HEK293 (cell line): ENCODE measurements at regions not wholly inside any gene's neighbourhood (a gene's known extent, or its start where the extent isn't known, plus 50 kb on each side); places are given as distances from the start of the nearest gene placed in this dataset.

Experiments used
- CTCF ChIA-PET: fragments of 350-600 bp; formaldehyde crosslinking; extraction: SDS; loops from one replicate; lab custom pipeline; 2021; ENCODE audit warnings: antibody characterized with exemption; lab: Yijun Ruan, JAX
- POLR2A ChIA-PET: fragments of 300-600 bp; formaldehyde crosslinking; extraction: SDS; loops from one replicate; lab custom pipeline; 2020; ENCODE audit warnings: antibody characterized with exemption, inconsistent platforms; lab: Yijun Ruan, JAX
- H3K27ac ChIP-seq: fragments of 200-500 bp; sonication (Bioruptor generic); 2 replicates; pipeline ENCODE4 v1.5.1; 2014; ENCODE audit warnings: low read depth, low read length, control low read depth, inconsistent platforms; ENCODE audit errors: extremely low read depth
- H3K36me3 ChIP-seq, 2 experiments: fragments of 200-500 bp in 1 of 2; sonication (Bioruptor generic) in 1 of 2; 1 replicate in 1 of 2; 2 replicates in 1 of 2; pipeline ENCODE4 v1.5.1; 2014 to 2017; ENCODE audit warnings: inconsistent platforms in 2 of 2, low read length in 2 of 2; ENCODE audit not compliant: control insufficient read depth in 2 of 2, insufficient read depth in 1 of 2
- H3K4me1 ChIP-seq: fragments of 200-500 bp; sonication (Bioruptor generic); 2 replicates; pipeline ENCODE4 v1.5.1; 2014; ENCODE audit warnings: mild to moderate bottlenecking, low read length, inconsistent platforms; ENCODE audit not compliant: control insufficient read depth, insufficient read depth
- H3K4me3 ChIP-seq: 2 replicates; pipeline ENCODE4 v1.5.1; 2011; ENCODE audit warnings: low read depth, mild to moderate bottlenecking, control low read depth, low read length, moderate library complexity
- H3K9me3 ChIP-seq: fragments of 200-500 bp; sonication (Bioruptor generic); 2 replicates; pipeline ENCODE4 v1.5.1; 2014; ENCODE audit warnings: low read depth, low read length, inconsistent platforms; ENCODE audit not compliant: control insufficient read depth, insufficient read depth
- BCL11B ChIP-seq: fragments of 450-650 bp; formaldehyde crosslinking; IDR thresholded peaks from 2 replicates; pipeline ENCODE4 v1.5.1; 2016; ENCODE audit warnings: low read depth, missing biosample characterization, missing genetic modification characterization
- CTCF ChIP-seq: fragments of 450-650 bp; formaldehyde crosslinking; IDR thresholded peaks from 2 replicates; pipeline ENCODE4 v1.5.1; 2016; ENCODE audit warnings: missing biosample characterization, missing genetic modification characterization
- GLIS1 ChIP-seq: fragments of 450-650 bp; formaldehyde crosslinking; IDR thresholded peaks from 2 replicates; pipeline ENCODE4 v1.5.1; 2016; ENCODE audit warnings: missing biosample characterization, missing genetic modification characterization
- GLIS2 ChIP-seq: fragments of 450-650 bp; formaldehyde crosslinking; IDR thresholded peaks from 2 replicates; pipeline ENCODE4 v1.5.1; 2016; ENCODE audit warnings: missing biosample characterization, missing genetic modification characterization
- KLF10 ChIP-seq: fragments of 450-650 bp; IDR thresholded peaks from 2 replicates; pipeline ENCODE4 v1.5.1; 2018; ENCODE audit warnings: missing biosample characterization, mild to moderate bottlenecking, missing genetic modification characterization
- SCRT2 ChIP-seq: fragments of 450-650 bp; formaldehyde crosslinking; IDR thresholded peaks from 2 replicates; pipeline ENCODE4 v1.5.1; 2016; ENCODE audit warnings: missing biosample characterization, missing genetic modification characterization
- ZBTB11 ChIP-seq: fragments of 450-650 bp; formaldehyde crosslinking; conservative IDR thresholded peaks from 2 replicates; pipeline ENCODE4 v1.5.1; 2016; ENCODE audit warnings: low read depth, missing biosample characterization, missing genetic modification characterization
- ZFP41 ChIP-seq: fragments of 450-650 bp; formaldehyde crosslinking; IDR thresholded peaks from 2 replicates; pipeline ENCODE4 v1.5.1; 2016; ENCODE audit warnings: missing biosample characterization, missing genetic modification characterization, borderline replicate concordance
- ZNF112 ChIP-seq: fragments of 450-650 bp; formaldehyde crosslinking; IDR thresholded peaks from 2 replicates; pipeline ENCODE4 v1.5.0; 2017; ENCODE audit warnings: missing biosample characterization, missing genetic modification characterization
- ZNF2 ChIP-seq: fragments of 450-650 bp; formaldehyde crosslinking; IDR thresholded peaks from 2 replicates; pipeline ENCODE4 v1.5.1; 2016; ENCODE audit warnings: missing biosample characterization, missing genetic modification characterization
- ZNF266 ChIP-seq: fragments of 450-650 bp; formaldehyde crosslinking; IDR thresholded peaks from 2 replicates; pipeline ENCODE4 v1.5.1; 2016; ENCODE audit warnings: missing biosample characterization, missing genetic modification characterization, low read depth
- ZNF335 ChIP-seq: fragments of 450-650 bp; formaldehyde crosslinking; conservative IDR thresholded peaks from 2 replicates; pipeline ENCODE4 v1.5.1; 2016; ENCODE audit warnings: missing biosample characterization, missing genetic modification characterization
- ZNF350 ChIP-seq: fragments of 450-650 bp; formaldehyde crosslinking; IDR thresholded peaks from 2 replicates; pipeline ENCODE4 v1.5.0; 2017; ENCODE audit warnings: missing biosample characterization, mild to moderate bottlenecking, missing genetic modification characterization
- ZNF366 ChIP-seq: fragments of 450-650 bp; formaldehyde crosslinking; conservative IDR thresholded peaks from 2 replicates; pipeline ENCODE4 v1.5.1; 2016; ENCODE audit warnings: missing biosample characterization, missing genetic modification characterization
- ZNF394 ChIP-seq: fragments of 450-650 bp; formaldehyde crosslinking; IDR thresholded peaks from 2 replicates; pipeline ENCODE4 v1.5.1; 2016; ENCODE audit warnings: missing biosample characterization, missing genetic modification characterization, mild to moderate bottlenecking, moderate library complexity, borderline replicate concordance
- ZNF548 ChIP-seq: fragments of 450-650 bp; formaldehyde crosslinking; IDR thresholded peaks from 2 replicates; pipeline ENCODE4 v1.5.1; 2016; ENCODE audit warnings: missing biosample characterization, missing genetic modification characterization
- ZNF549 ChIP-seq: fragments of 450-650 bp; IDR thresholded peaks from 2 replicates; pipeline ENCODE4 v1.5.1; 2018; ENCODE audit warnings: missing biosample characterization, missing genetic modification characterization, mild to moderate bottlenecking, inconsistent platforms, moderate library complexity
- ZNF626 ChIP-seq: fragments of 450-650 bp; sonication (Bioruptor Pico); formaldehyde crosslinking; IDR thresholded peaks from 2 replicates; pipeline ENCODE4 v1.5.1; 2018; ENCODE audit warnings: missing biosample characterization, missing genetic modification characterization, inconsistent platforms
- ZNF837 ChIP-seq: fragments of 450-650 bp; formaldehyde crosslinking; IDR thresholded peaks from 2 replicates; pipeline ENCODE4 v1.5.1; 2016; ENCODE audit warnings: missing biosample characterization, missing genetic modification characterization
- ZSCAN5A ChIP-seq: fragments of 450-650 bp; formaldehyde crosslinking; IDR thresholded peaks from 2 replicates; pipeline ENCODE4 v1.5.1; 2016; ENCODE audit warnings: missing biosample characterization, missing genetic modification characterization

- TF ChIP-seq ZNF2, result no peak
- no peak for TF ChIP-seq ZNF350 (tag by site-specific recombination)
- TF ChIP-seq ZNF549 (tag by site-specific recombination), result no peak
Observed at GRCh38 chr14:89481196-89481595, 64.2 kb upstream of the FOXN3 start (continued).

GRCh38 chr14:89480278-89480677 is 63.2 kb upstream of the FOXN3 start:
- ChIA-PET POLR2A (no interaction called here), CTCF (interaction anchor here (0.6 to 0.7 kb wide), 2 partner anchors 14 to 754 kb away, joined by 3 read pairs; no protein-coding TSS in a partner anchor)

GRCh38 chr14:89479802-89480201 is 62.8 kb upstream of the FOXN3 start:
- H3K36me3 ChIP-seq, result no peaks in the 10 kb centered on the region
- H3K27ac ChIP-seq, result no peak overlapping the region
- H3K4me1 ChIP-seq, result no peaks in the 10 kb centered on the region
- H3K4me3 ChIP-seq, result no peak overlapping the region
- no peaks in the 10 kb centered on the region for H3K9me3 ChIP-seq
- TF ChIP-seq GLIS2 (tag by site-specific recombination) (no peak), ZNF266 (no peak), GLIS1 (no peak), ZBTB11 (tag by site-specific recombination) (no peak), ZNF837 (tag by site-specific recombination) (no peak), ZNF626 (tag by site-specific recombination) (no peak), ZFP41 (no peak), ZNF549 (tag by site-specific recombination) (no peak), ZNF548 (tag by site-specific recombination) (no peak)
- POLR2A ChIA-PET, result no interaction called here
- CTCF ChIA-PET, result no interaction called here

More at GRCh38 chr14:89480278-89480677, 63.2 kb upstream of the FOXN3 start:
- Histone ChIP-seq H3K4me3 (no peak overlapping the region), H3K4me1 (no peaks in the 10 kb centered on the region), H3K9me3 (no peaks in the 10 kb centered on the region), H3K36me3 (no peaks in the 10 kb centered on the region), H3K27ac (no peak overlapping the region)
- TF ChIP-seq ZNF394 (tag by site-specific recombination) (no peak), ZNF112 (no peak), ZNF335 (tag by site-specific recombination) (no peak), ZNF366 (tag by site-specific recombination) (no peak), KLF10 (tag by site-specific recombination) (no peak), SCRT2 (tag by site-specific recombination) (no peak), CTCF (tag by site-specific recombination) (no peak), BCL11B (tag by site-specific recombination) (no peak), ZSCAN5A (tag by site-specific recombination) (no peak), ZNF350 (tag by site-specific recombination) (no peak)
